GM12891 (cell line): ENCODE measurements at regions not wholly inside any gene's neighbourhood (a gene's known extent, or its start where the extent isn't known, plus 50 kb on each side); places are given as distances from the start of the nearest gene placed in this dataset.

Experiments
- POLR2A ChIP-seq: IDR thresholded peaks from 2 replicates; pipeline ENCODE4 v1.6.1; 2011; ENCODE audit warnings: low read depth, low read length, control low read depth
- POLR2AphosphoS5 ChIP-seq: IDR thresholded peaks from 2 replicates; pipeline ENCODE4 v1.6.1; 2011; ENCODE audit warnings: low read depth, low read length, control low read depth
- POU2F2 ChIP-seq: IDR thresholded peaks from 2 replicates; pipeline ENCODE4 v1.6.1; 2011; ENCODE audit warnings: low read depth, mild to moderate bottlenecking, control low read depth, low read length, moderate library complexity
- TAF1 ChIP-seq: IDR thresholded peaks from 2 replicates; pipeline ENCODE4 v1.6.1; 2011; ENCODE audit warnings: low read depth, low read length, control low read depth

GRCh38 chr13:66117563-66117962 lies 1112.6 kb downstream of the PCDH9 start:
- TF ChIP-seq POU2F2 (no peak), POLR2A (no peak), POLR2AphosphoS5 (no peak), TAF1 (no peak)
